ENCODE measurements at regions not wholly inside any gene's neighbourhood (a gene's known extent, or its start where the extent isn't known, plus 50 kb on each side); places are given as distances from the start of the nearest gene placed in this dataset.

- peaks cover 0 to 4% (median 0%) of the 10 kb centered on the region in 7 donors for H3K9me3 Mint-ChIP-seq
- Histone ChIP-seq H3K27ac (ENCODE audit: low read depth in 1 of 2, low read length in 2 of 2) (no peak overlapping the region), H3K4me1 (ENCODE audit: control insufficient read depth in 1 of 2, insufficient read depth in 2 of 2, low read length in 2 of 2) (no peaks in the 10 kb centered on the region), H3K9ac (ENCODE audit: insufficient read depth, low read length, poor library complexity, severe bottlenecking) (no peak overlapping the region), H2AFZ (ENCODE audit: insufficient read depth, low read depth, low read length, poor library complexity, severe bottlenecking) (no peak overlapping the region), H3K27me3 (ENCODE audit: control insufficient read depth in 2 of 2, insufficient read depth in 2 of 2, low read length in 2 of 2) (no peaks in the 10 kb centered on the region), H3K4me2 (replicated peaks; ENCODE audit: extremely low read depth, low read length, poor library complexity, severe bottlenecking) (no peak overlapping the region), H3K9me3 (replicated peaks in 1 of 2; ENCODE audit: control insufficient read depth in 1 of 2, insufficient read depth in 1 of 2, low read length in 2 of 2) (no peaks in the 10 kb centered on the region), H3K36me3 (replicated peaks in 1 of 2; ENCODE audit: control insufficient read depth in 1 of 2, insufficient read depth in 2 of 2, low read length in 2 of 2) (no peaks in the 10 kb centered on the region), H4K20me1 (ENCODE audit: insufficient read depth, low read length) (no peaks in the 10 kb centered on the region), H3K79me2 (ENCODE audit: insufficient read depth, low read length) (no peaks in the 10 kb centered on the region), H3K4me3 (replicated peaks in 1 of 3; ENCODE audit: low read depth in 2 of 3, low read length in 3 of 3) (no peak overlapping the region)
- 95% methylated on average over 12 of the region's 18 CpGs for WGBS (ENCODE audit: insufficient coverage)
- no peaks in the 10 kb centered on the region for H3K4me1 Mint-ChIP-seq
- no peak for DNase-seq
- intact Hi-C loops (cut with micrococcal nuclease), result no loop called here
- H3K27ac Mint-ChIP-seq, result no peak overlapping the region
- H3K27me3 Mint-ChIP-seq (ENCODE audit: low read depth in 3 of 3), result peaks cover 0 to 3% (median 1%) of the 10 kb centered on the region in 3 donors
- no peaks in the 10 kb centered on the region for H3K36me3 Mint-ChIP-seq
- H3K4me3 Mint-ChIP-seq, result no peak overlapping the region
- no peak for TF ChIP-seq CTCF (IDR thresholded peaks at IDR 0.05)
Measured at GRCh38 chr2:239726091-239726591, 299.0 kb downstream of the NDUFA10 start.

- H3K9me3 Mint-ChIP-seq, result peaks cover 0 to 4% (median 0%) of the 10 kb centered on the region in 7 donors
- TF ChIP-seq CTCF (IDR thresholded peaks at IDR 0.05), result no peak
- Histone ChIP-seq H3K4me3 (replicated peaks in 1 of 3; ENCODE audit: low read depth in 2 of 3, low read length in 3 of 3) (no peak overlapping the region), H3K4me1 (ENCODE audit: control insufficient read depth in 1 of 2, insufficient read depth in 2 of 2, low read length in 2 of 2) (no peaks in the 10 kb centered on the region), H3K9ac (ENCODE audit: insufficient read depth, low read length, poor library complexity, severe bottlenecking) (no peak overlapping the region), H2AFZ (ENCODE audit: insufficient read depth, low read depth, low read length, poor library complexity, severe bottlenecking) (no peak overlapping the region), H3K4me2 (replicated peaks; ENCODE audit: extremely low read depth, low read length, poor library complexity, severe bottlenecking) (no peak overlapping the region), H4K20me1 (ENCODE audit: insufficient read depth, low read length) (no peaks in the 10 kb centered on the region), H3K27ac (ENCODE audit: low read depth in 1 of 2, low read length in 2 of 2) (no peak overlapping the region), H3K27me3 (ENCODE audit: control insufficient read depth in 2 of 2, insufficient read depth in 2 of 2, low read length in 2 of 2) (no peaks in the 10 kb centered on the region), H3K9me3 (replicated peaks in 1 of 2; ENCODE audit: control insufficient read depth in 1 of 2, insufficient read depth in 1 of 2, low read length in 2 of 2) (no peaks in the 10 kb centered on the region), H3K79me2 (ENCODE audit: insufficient read depth, low read length) (no peaks in the 10 kb centered on the region), H3K36me3 (replicated peaks in 1 of 2; ENCODE audit: control insufficient read depth in 1 of 2, insufficient read depth in 2 of 2, low read length in 2 of 2) (no peaks in the 10 kb centered on the region)
- H3K27ac Mint-ChIP-seq, result no peak overlapping the region
- WGBS (ENCODE audit: insufficient coverage), result 95% methylated on average over 7 of the region's 7 CpGs
- no peak overlapping the region for H3K4me3 Mint-ChIP-seq
- no peak for DNase-seq
- no peaks in the 10 kb centered on the region for H3K4me1 Mint-ChIP-seq
- peaks cover 0 to 3% (median 3%) of the 10 kb centered on the region in 3 donors for H3K27me3 Mint-ChIP-seq (ENCODE audit: low read depth in 3 of 3)
- H3K36me3 Mint-ChIP-seq, result no peaks in the 10 kb centered on the region
- intact Hi-C loops (cut with micrococcal nuclease), result no loop called here
Measured at GRCh38 chr2:239725551-239725890, 299.6 kb downstream of the NDUFA10 start.
